ENCODE measurements at regions not wholly inside any gene's neighbourhood (a gene's known extent, or its start where the extent isn't known, plus 50 kb on each side); places are given as distances from the start of the nearest gene placed in this dataset.

DNA sequence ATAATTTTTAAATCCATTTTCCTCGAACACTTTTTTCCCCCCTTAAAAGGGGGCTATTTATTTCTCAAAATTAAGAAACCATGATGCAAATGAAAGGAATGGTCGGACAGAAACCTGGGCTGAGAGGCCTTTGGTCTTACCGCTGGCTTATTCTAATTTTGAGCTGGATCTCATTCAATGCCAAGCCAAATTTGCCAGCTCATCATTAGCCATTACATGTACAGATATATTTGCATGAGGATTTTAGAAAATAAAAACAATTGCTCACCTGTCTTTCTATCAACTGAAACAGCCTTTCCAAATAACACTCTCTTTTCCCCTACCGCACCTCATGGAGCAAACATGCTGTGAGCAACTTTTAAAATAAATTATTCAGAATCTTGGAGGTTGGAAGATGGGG, 219.5 kb upstream of the DTNBP1 start:
- no peak for TF ChIP-seq EZH2 (IDR thresholded peaks at IDR 0.05; ENCODE audit: low read length, unreplicated experiment)
- TF ChIP-seq, protein P1, sequence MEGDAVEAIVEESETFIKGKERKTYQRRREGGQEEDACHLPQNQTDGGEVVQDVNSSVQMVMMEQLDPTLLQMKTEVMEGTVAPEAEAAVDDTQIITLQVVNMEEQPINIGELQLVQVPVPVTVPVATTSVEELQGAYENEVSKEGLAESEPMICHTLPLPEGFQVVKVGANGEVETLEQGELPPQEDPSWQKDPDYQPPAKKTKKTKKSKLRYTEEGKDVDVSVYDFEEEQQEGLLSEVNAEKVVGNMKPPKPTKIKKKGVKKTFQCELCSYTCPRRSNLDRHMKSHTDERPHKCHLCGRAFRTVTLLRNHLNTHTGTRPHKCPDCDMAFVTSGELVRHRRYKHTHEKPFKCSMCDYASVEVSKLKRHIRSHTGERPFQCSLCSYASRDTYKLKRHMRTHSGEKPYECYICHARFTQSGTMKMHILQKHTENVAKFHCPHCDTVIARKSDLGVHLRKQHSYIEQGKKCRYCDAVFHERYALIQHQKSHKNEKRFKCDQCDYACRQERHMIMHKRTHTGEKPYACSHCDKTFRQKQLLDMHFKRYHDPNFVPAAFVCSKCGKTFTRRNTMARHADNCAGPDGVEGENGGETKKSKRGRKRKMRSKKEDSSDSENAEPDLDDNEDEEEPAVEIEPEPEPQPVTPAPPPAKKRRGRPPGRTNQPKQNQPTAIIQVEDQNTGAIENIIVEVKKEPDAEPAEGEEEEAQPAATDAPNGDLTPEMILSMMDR (conservative IDR thresholded peaks at IDR 0.05; ENCODE audit: low read depth, low read length): no peak
- TF ChIP-seq EZH2phosphoT487 (IDR thresholded peaks at IDR 0.05; ENCODE audit: borderline replicate concordance, low read length): no peak
- no peaks in the 10 kb centered on the region for H3K79me2 ChIP-seq (ENCODE audit: low read length)
- DNase-seq (peak; percentile 30), ATAC-seq (no peak)
- no peak overlapping the region for H2AFZ ChIP-seq (ENCODE audit: low read length)
- no peaks in the 10 kb centered on the region for H3K9me3 ChIP-seq (ENCODE audit: low read length)
- H3K4me1 ChIP-seq (ENCODE audit: insufficient read depth, low read length): peaks cover 11% of the 10 kb centered on the region
- no TSS peak for BruUV-seq (replicated peaks)
- ChIA-PET POLR2A (ENCODE audit: unreplicated experiment) (no interaction called here), CTCF (no interaction called here)
- no peak overlapping the region for H3K4me2 ChIP-seq (ENCODE audit: low read length)
- no peaks in the 10 kb centered on the region for H4K20me1 ChIP-seq (ENCODE audit: low read length)
- intact Hi-C loops (cut with micrococcal nuclease): no loop called here
- no peaks in the 10 kb centered on the region for H3K9me2 ChIP-seq (replicated peaks; ENCODE audit: low read length)
- H3K27ac ChIP-seq (ENCODE audit: low read length): no peak overlapping the region
- 0 out of 2 replicates have a peak, but pooled peaks cover 3% of the 10 kb centered on the region for H3K27me3 ChIP-seq (ENCODE audit: low read length)
- H3K4me3 ChIP-seq (ENCODE audit: low read length): no peak overlapping the region
- H3K36me3 ChIP-seq (ENCODE audit: low read depth, low read length): no peaks in the 10 kb centered on the region
- H3F3A ChIP-seq (ENCODE audit: low read length, unreplicated experiment): no peaks in the 10 kb centered on the region
- H3K9ac ChIP-seq (ENCODE audit: low read length): no peak overlapping the region

DNA sequence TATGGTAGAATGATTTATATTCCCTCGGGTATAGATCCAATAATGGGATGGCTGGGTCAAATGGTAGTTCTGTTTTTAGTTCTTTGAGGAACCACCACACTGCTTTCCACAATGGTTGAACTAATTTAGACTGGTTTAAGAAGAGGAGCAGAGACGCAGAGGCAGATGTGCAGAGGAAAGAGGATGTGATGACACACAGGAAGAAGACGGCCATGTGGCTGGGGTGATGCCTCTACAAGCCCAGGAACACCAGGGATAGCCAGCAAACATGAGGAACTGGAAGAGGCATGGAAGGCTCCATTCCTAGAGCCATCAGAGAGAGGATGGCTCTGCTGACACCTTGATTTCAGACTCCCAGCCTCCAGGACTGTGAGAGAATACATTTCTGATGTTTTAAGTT, 218.3 kb upstream of the DTNBP1 start:
- Histone ChIP-seq H4K20me1 (ENCODE audit: low read length) (no peaks in the 10 kb centered on the region), H3K4me2 (ENCODE audit: low read length) (no peak overlapping the region), H3F3A (ENCODE audit: low read length, unreplicated experiment) (peaks cover under 1% of the 10 kb centered on the region), H3K79me2 (ENCODE audit: low read length) (no peaks in the 10 kb centered on the region), H3K9ac (ENCODE audit: low read length) (no peak overlapping the region), H3K27ac (ENCODE audit: low read length) (no peak overlapping the region), H3K4me3 (ENCODE audit: low read length) (no peak overlapping the region), H3K9me2 (replicated peaks; ENCODE audit: low read length) (no peaks in the 10 kb centered on the region), H3K4me1 (ENCODE audit: insufficient read depth, low read length) (peaks cover 15% of the 10 kb centered on the region), H3K9me3 (ENCODE audit: low read length) (no peaks in the 10 kb centered on the region), H2AFZ (ENCODE audit: low read length) (no peak overlapping the region), H3K36me3 (ENCODE audit: low read depth, low read length) (no peaks in the 10 kb centered on the region), H3K27me3 (ENCODE audit: low read length) (no peaks in the 10 kb centered on the region)
- no peak for ATAC-seq
- TF ChIP-seq EZH2 (IDR thresholded peaks at IDR 0.05; ENCODE audit: low read length, unreplicated experiment) (no peak), EZH2phosphoT487 (IDR thresholded peaks at IDR 0.05; ENCODE audit: borderline replicate concordance, low read length) (no peak)
- BruUV-seq (replicated peaks): no TSS peak
- intact Hi-C loops (cut with micrococcal nuclease): no loop called here
- ChIA-PET CTCF (no interaction called here), POLR2A (ENCODE audit: unreplicated experiment) (no interaction called here)
- DNase-seq: no peak

DNA sequence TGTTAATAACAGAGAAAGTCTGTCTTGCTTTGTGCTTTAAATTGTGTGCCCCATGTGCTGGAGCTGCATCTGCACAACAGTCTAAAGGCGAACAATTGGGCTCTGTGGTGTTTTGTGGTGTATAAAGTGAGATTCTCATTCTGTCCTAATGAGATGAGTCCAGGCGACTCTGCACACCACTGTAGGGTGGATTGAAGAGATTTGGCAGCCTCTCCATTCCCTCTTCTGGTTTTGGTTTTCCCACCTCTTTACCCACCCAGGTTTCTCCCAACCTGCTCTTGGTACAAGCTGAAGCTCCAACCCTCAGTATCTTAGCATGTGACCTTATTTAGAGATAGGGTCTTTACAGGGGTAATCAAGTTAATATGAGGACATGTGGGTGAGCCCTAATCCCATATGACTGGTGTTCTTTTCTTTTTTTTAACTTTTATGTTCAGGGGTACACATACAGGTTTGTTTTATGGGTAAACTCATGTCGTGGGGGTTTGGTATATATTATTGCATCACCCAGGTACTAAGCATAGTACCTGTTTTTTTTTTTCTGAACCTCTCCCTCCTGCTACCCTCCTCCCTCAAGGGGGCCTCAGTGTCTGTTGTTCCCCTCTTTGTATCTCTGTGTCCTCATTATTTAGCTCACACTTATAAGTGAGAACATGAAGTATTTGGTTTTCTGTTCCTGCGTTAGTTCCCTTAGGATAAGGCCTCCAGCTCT, 217.6 kb upstream of the DTNBP1 start:
- Histone ChIP-seq H3K9me2 (replicated peaks; ENCODE audit: low read length) (no peaks in the 10 kb centered on the region), H3K4me1 (ENCODE audit: insufficient read depth, low read length) (peaks cover 22% of the 10 kb centered on the region), H3K4me2 (ENCODE audit: low read length) (no peak overlapping the region), H3K27ac (ENCODE audit: low read length) (no peak overlapping the region), H3K4me3 (ENCODE audit: low read length) (no peak overlapping the region), H3F3A (ENCODE audit: low read length, unreplicated experiment) (peaks cover 5% of the 10 kb centered on the region), H3K9ac (ENCODE audit: low read length) (no peak overlapping the region), H2AFZ (ENCODE audit: low read length) (no peak overlapping the region), H3K79me2 (ENCODE audit: low read length) (no peaks in the 10 kb centered on the region), H3K27me3 (ENCODE audit: low read length) (no peaks in the 10 kb centered on the region), H4K20me1 (ENCODE audit: low read length) (no peaks in the 10 kb centered on the region), H3K36me3 (ENCODE audit: low read depth, low read length) (no peaks in the 10 kb centered on the region), H3K9me3 (ENCODE audit: low read length) (no peaks in the 10 kb centered on the region)
- DNase-seq (no peak), ATAC-seq (no peak)
- CTCF ChIA-PET: no interaction called here
- TF ChIP-seq, protein P1 (conservative IDR thresholded peaks at IDR 0.05; ENCODE audit: low read depth, low read length): no peak
- TF ChIP-seq EZH2phosphoT487 (IDR thresholded peaks at IDR 0.05; ENCODE audit: borderline replicate concordance, low read length) (no peak), EZH2 (IDR thresholded peaks at IDR 0.05; ENCODE audit: low read length, unreplicated experiment) (no peak)
- BruUV-seq (replicated peaks): no TSS peak
- intact Hi-C loops (cut with micrococcal nuclease): no loop called here
- POLR2A ChIA-PET (ENCODE audit: unreplicated experiment): no interaction called here
